T47D (cell line): ENCODE measurements at regions not wholly inside any gene's neighbourhood (a gene's known extent, or its start where the extent isn't known, plus 50 kb on each side); places are given as distances from the start of the nearest gene placed in this dataset.
"Not testable (repeated sequence)": the region's sequence is repeated elsewhere in the genome, so short reads cannot be mapped to it uniquely, and the experiment has no call there.

Experiments
- DNase-seq, 2 experiments: peaks; one replicate each; pipeline versions ENCODE4 v3.0.0 to v3.0.0-alpha.2; 2011 to 2012; ENCODE audit warnings: low read depth in 1 of 2, low spot score in 1 of 2
- JUND ChIP-seq: IDR thresholded peaks from 2 replicates; pipeline ENCODE4 v1.6.1; 2012; ENCODE audit warnings: low read depth
- in situ Hi-C: cut with HindIII; loops from 2 replicates; pipeline ENCODE4 v1.10.0; 2016; ENCODE audit warnings: low sequenced_read_pairs, low pct_unique_long_range_greater_than_20kb

DNA sequence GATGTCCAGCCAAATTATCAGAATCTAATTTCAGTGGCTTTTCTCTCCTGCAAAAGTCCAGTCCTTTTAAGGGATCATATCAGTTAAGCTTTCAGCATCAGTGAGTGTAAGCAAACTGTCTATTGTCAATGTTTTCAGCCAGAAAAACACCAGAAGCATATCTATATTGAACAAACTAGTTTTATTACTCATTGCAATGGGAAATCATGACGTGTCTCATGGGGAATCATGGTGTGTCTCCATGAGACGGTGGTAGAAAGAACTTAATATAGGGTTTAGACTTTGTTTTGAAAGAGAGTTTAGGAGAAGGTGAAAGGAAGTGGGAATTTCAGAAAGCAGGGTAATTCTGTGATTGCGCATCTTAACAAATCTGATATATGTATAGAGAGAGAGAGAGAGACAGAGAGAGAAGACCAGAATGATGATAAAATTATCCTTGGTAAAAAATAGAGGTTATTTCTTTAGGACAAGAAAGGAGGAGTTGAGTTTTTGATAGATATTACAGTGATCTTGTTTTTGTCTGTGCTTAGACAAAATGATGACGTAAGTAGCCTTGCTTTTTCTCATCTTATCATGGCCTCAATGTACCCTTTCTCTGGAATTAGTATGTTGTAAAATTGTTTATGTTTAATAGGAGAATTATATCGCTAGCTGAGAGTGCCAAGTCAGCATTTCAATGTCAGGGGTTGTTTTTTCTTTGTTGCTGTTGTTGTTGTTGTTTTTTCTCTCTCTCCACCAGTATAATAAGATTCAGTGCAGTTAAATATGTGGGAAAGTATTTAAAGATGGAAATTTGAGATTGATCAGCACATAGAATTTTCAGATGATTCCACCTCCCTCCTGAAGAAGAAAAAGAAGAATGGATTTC, 129.9 kb upstream of the OSTN start:
- no peak for TF ChIP-seq JUND
- in situ Hi-C loops: no loop called here
- DNase-seq: no peak

DNA sequence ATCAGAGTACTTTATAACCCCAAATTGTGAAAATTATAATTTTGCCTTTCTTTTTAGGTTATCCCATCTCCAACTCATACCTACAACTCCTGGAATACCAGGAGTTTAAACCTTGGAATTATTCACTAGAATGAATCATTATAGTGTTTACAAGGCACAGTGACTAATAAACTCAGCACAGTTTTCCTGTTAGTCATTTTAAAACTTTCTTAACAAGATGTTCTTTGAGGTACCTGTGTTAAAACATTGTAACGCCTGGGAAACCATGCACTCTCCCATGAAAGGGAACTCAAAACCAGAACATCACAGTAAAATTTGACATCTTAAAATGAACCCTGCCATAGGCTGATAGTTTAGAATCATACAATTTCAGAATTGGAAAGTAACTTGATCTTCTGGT, 132.4 kb upstream of the OSTN start:
- DNase-seq: no peak
- in situ Hi-C loops: no loop called here
- TF ChIP-seq JUND: no peak

DNA sequence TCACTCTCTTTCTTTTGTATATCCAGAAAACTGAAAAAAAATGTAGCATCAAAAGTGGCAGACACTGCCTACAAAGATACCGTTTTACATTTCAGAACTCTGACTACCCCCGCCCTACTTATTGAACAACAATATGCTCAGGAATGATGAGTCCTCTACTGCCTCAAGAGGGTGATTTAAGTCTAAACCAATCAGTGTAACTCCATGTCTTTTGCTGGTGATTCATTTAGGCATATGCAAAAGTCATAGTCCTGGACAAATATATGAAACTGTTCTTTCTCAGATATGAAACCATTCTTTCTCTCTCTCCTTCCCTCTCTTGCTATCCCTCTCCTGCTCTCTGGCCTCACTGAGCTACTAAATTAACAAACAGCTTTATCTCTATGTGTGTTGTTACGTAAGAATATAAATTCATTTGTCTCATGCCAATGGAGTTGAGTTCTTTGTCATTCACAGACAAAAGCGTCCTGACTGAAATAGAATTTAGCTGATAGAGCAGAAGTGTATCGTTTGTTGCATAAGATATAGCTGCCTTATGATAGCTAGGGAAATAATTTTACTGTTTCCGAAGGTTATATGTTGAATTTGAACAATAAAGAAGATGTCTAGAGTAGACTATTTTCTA, 133.7 kb upstream of the OSTN start:
- in situ Hi-C loops: no loop called here
- TF ChIP-seq JUND: no peak
- peak in 1 of 2 experiments; percentile 15 for DNase-seq

DNA sequence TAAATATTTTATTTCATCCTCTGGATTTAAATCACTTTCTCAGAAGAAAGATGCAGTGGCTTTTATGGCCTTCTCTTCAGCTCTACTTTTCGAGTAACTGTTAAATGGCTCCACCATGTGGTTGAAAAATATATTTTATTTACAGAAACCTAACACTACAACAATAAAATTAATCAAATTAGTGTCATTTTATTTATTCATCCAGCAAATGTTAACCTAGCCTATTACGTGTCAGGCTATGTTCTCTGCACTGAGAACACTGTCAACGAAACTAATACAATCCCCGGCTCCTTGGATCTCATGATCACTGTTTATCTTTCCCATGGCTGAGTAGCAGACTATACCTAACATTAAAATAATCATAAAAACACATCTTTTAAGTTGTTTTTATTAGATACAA, 148.0 kb upstream of the OSTN start:
- DNase-seq: peak; percentile 61 to 65
- no peak for TF ChIP-seq JUND
- in situ Hi-C loops: no loop called here

DNA sequence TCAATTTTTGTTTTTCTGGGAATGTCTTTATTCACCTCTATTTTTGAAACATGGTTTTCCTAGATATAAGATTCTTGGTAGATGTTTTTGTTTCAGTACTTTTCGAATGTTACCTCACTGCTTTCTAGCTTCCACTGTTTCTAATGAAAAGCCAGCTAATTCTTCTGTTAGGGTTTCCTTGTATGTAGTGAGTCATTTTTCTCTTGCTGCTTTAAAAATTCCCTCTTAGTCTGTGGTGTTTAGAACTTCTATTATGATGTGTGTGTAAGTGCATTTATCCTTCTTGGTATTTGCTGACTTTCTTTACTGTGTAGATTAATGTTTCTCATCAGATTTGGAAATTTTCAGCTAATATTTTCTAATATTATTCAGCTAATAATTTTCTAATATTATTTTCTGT, 151.1 kb upstream of the OSTN start:
- in situ Hi-C loops: no loop called here
- no peak for TF ChIP-seq JUND
- DNase-seq: no peak

DNA sequence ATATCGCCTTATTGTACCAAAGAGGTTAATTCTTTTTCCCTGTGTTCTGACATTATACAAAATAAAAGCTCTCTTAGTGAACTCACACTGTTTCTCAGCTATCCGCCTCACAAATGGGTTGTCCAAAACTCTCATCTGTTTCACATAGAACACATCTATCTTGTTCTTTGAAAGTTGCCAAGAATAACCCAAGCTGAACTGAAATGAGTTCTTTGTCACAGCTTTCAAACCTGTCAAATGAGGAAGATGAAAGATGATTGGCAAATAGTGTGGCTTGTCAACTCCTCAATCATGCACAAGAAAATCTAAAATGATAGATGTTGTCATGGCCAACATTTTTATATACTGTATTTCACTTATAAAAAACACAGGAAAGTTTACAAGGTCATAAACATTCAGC, 168.1 kb upstream of the OSTN start:
- no peak for TF ChIP-seq JUND
- no peak for DNase-seq
- in situ Hi-C loops: no loop called here

DNA sequence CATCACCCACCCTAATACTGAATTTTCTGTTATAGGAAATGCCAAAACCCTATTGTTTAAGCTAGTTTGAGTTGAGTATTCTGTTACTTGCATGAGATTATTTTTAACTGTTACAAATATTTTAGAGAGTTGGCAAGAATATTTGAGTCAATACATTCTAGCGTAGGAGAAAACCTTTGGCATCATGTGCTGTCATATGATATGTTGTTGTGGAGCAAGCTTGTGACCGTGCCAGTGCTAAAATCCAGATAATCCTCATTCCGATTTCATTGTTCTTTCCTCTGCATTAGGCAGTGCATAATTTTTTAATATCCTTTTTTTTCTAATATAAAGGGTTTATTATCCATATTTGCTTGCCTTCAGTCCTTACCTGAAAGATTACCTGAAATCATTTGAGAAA, 168.0 kb upstream of the GMNC start:
- in situ Hi-C loops: no loop called here
- no peak for TF ChIP-seq JUND
- no peak for DNase-seq

DNA sequence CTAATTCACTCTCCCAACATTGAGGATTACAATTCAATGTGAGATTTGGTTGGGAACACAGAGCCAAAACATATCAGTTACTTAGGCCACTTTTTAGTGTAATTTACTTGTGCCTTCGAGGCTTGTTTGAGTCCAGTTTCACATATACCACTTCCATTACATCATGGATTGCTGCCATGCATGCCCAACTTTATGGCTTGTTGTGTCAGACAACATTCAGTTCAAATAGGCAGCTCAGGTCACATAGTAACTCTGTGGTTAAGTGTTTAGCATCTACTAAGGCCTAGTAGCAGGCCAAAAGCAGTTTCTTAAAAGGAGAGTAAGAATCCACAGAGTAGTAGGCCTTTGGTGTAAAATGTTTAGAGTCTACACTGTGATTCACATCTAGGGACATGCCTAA, 164.3 kb upstream of the GMNC start:
- in situ Hi-C loops: no loop called here
- no peak for DNase-seq
- TF ChIP-seq JUND: no peak

DNA sequence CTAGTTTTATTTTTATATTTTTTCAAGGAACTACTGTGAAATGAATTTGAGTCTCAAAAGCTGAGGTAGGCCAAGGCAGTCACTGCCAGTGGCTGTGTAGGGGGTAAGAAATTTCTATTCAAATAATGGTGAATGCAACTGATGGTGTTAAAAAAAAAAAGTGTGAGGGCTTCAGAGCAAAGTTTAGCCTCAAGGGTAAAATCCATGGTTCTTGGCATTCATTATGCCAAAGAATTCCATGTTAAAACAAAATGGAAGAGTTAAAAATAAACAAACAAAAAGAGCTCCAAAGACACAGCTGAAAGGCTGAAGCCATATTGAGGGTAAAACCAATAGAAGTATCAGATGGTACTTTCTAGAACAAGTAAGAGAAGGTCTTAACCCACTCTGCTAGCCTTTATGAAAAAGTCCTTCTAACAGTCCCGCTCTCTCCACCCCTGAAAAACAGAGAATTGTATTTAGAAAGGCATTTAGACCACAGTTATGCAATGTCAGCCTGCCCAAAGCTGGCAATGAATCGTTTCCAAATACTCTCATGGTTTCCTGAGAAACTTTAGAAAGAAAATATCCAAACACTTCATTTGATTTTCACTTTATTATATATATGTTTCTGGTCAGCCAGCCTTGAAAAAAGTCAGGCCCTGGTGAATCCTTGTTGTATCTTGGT, 158.4 kb upstream of the GMNC start:
- in situ Hi-C loops: no loop called here
- DNase-seq: peak in 1 of 2 experiments; percentile 48
- TF ChIP-seq JUND: no peak

DNA sequence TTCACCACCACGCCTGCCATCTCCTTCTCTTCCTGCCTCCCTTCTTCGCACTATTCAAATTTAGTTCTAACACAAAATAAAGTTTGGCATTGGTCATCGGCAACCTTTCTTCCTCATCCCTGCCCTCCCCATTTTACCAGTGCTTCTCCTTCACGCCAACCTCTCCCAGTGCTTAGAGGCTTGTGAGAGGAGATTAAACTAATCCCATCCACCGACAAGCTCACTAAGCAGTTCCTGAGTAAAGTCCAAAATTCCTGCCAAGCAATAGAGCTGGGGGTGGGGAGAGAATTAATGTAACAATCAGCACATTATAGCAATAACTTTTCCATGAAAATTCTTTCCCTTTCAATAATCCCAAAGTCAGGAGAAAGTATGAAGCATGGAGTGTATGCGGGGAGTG, 157.4 kb upstream of the GMNC start:
- in situ Hi-C loops: no loop called here
- no peak for DNase-seq
- no peak for TF ChIP-seq JUND

DNA sequence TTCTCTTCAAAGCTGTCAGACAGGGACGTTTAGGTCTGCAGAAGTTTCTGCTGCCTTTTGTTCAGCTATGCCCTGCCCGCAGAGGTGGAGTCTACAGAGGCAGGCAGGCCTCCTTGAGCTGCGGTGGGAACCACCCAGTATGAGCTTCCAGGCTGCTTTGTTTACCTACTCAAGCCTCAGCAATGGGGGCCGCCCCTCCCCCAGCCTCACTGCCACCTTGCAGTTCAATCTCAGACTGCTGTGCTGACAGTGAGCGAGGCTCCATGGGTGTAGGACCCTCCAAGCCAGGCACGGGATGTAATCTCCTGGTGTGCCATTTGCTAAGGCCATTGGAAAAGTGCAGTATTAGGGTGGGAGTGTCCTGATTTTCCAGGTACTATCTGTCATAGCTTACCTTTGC, 153.5 kb upstream of the GMNC start:
- DNase-seq, in situ Hi-C loops: not testable (repeated sequence)

DNA sequence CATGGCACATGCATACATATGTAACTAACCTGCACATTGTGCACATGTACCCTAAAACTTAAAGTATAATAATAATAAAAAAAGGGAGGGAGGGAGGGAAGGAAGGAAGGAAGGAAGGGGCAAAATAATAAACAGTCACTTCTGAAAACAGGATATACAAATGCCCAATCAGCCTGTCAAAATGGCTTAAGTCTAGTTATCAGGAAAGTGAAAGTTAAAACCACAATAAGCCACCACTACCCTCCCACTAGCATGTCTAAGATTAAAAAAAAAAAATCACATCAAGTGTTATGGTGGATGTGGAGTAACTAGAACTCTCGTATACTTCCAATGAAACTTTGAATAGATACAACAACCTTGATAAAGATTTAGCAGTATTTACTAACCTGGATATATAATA, 145.6 kb upstream of the GMNC start:
- in situ Hi-C loops: no loop called here
- TF ChIP-seq JUND: no peak
- DNase-seq: no peak

DNA sequence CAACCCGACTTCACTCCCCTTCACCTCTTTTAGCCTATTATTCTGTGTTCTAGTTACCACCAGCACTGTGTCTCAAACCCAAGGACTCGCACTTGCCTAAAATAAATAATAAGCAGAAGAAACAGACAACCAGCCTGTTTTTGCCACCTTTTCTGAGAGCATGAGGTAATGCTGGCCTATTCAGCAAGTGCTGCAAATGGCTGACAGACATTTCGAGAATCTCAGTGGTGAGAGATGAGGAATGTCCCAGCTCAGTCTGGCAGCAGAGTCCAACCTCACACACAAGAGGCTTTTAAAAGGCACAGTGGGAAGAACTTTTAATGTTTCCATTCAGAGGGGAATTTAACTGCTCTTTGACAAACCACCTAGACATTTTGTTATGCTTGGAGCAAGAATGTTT, 143.3 kb upstream of the GMNC start:
- no peak for DNase-seq
- TF ChIP-seq JUND: no peak
- in situ Hi-C loops: no loop called here
